Osteoblast (primary cell): ENCODE measurements at regions not wholly inside any gene's neighbourhood (a gene's known extent, or its start where the extent isn't known, plus 50 kb on each side); places are given as distances from the start of the nearest gene placed in this dataset.
A peak's percentile ranks its signal among the peaks of the same experiment; 100 is the strongest.

Experiments used
- DNase-seq: peaks from one replicate; pipeline ENCODE4 v3.0.0; 2011; ENCODE audit warnings: low spot score, mixed read lengths; ENCODE audit not compliant: insufficient read length; ENCODE audit errors: missing footprints
- H2AFZ ChIP-seq: 2 replicates; pipeline ENCODE4 v1.6.0; 2011; ENCODE audit warnings: mild to moderate bottlenecking, low read length
- H3K27ac ChIP-seq: 2 replicates; pipeline ENCODE4 v1.5.1; 2011; ENCODE audit warnings: mild to moderate bottlenecking, low read depth, low read length, moderate library complexity
- H3K27me3 ChIP-seq: 2 replicates; pipeline ENCODE4 v1.6.0; 2012; ENCODE audit warnings: mild to moderate bottlenecking, control low read depth, inconsistent platforms, low read length, moderate library complexity; ENCODE audit not compliant: insufficient read depth
- H3K36me3 ChIP-seq: 2 replicates; pipeline ENCODE4 v1.5.1; 2011; ENCODE audit warnings: mild to moderate bottlenecking, low read length, control low read depth, moderate library complexity; ENCODE audit not compliant: insufficient read depth
- H3K4me1 ChIP-seq: 2 replicates; pipeline ENCODE4 v1.5.1; 2011; ENCODE audit warnings: mild to moderate bottlenecking, low read length, control low read depth, moderate library complexity; ENCODE audit not compliant: insufficient read depth
- H3K4me2 ChIP-seq: 2 replicates; pipeline ENCODE4 v1.6.0; 2011; ENCODE audit warnings: mild to moderate bottlenecking, low read length; ENCODE audit not compliant: insufficient read depth
- H3K4me3 ChIP-seq: fragments of 200-600 bp; sonication (generic); 3 replicates; pipeline ENCODE4 v1.5.1; 2012; ENCODE audit warnings: mild to moderate bottlenecking, low read length, inconsistent platforms; ENCODE audit not compliant: insufficient read depth
- H3K79me2 ChIP-seq: 2 replicates; pipeline ENCODE4 v1.6.0; 2012; ENCODE audit warnings: mild to moderate bottlenecking, low read length, control low read depth, inconsistent platforms; ENCODE audit not compliant: insufficient read depth
- H3K9me3 ChIP-seq: 2 replicates; pipeline ENCODE4 v1.5.1; 2011; ENCODE audit warnings: low read depth, low read length, control low read depth
- H4K20me1 ChIP-seq: 2 replicates; pipeline ENCODE4 v1.6.0; 2012; ENCODE audit warnings: mild to moderate bottlenecking, low read length, control low read depth; ENCODE audit not compliant: insufficient read depth
- CTCF ChIP-seq: IDR thresholded peaks from 2 replicates; pipeline ENCODE4 v1.5.1; 2011; ENCODE audit warnings: mild to moderate bottlenecking, low read depth, low read length, moderate library complexity; ENCODE audit errors: extremely low read depth

GRCh38 chr7:136259074-136259473 lies 281.9 kb upstream of the MTPN start:
- H3K4me1 ChIP-seq = no peaks in the 10 kb centered on the region
- no peaks in the 10 kb centered on the region for H4K20me1 ChIP-seq
- H3K79me2 ChIP-seq = no peaks in the 10 kb centered on the region
- no peaks in the 10 kb centered on the region for H3K36me3 ChIP-seq
- H3K4me2 ChIP-seq = no peak overlapping the region
- H3K9me3 ChIP-seq = peaks cover 1% of the 10 kb centered on the region
- no peak for TF ChIP-seq CTCF
- no peaks in the 10 kb centered on the region for H3K27me3 ChIP-seq
- H2AFZ ChIP-seq = no peak overlapping the region
- peak; percentile 15 for DNase-seq
- no peak overlapping the region for H3K4me3 ChIP-seq
- no peak overlapping the region for H3K27ac ChIP-seq

- Histone ChIP-seq H3K9me3 (no peaks in the 10 kb centered on the region), H4K20me1 (no peaks in the 10 kb centered on the region), H3K27ac (no peak overlapping the region), H3K4me3 (no peak overlapping the region), H3K27me3 (no peaks in the 10 kb centered on the region), H3K79me2 (no peaks in the 10 kb centered on the region), H2AFZ (no peak overlapping the region), H3K36me3 (no peaks in the 10 kb centered on the region), H3K4me2 (no peak overlapping the region), H3K4me1 (no peaks in the 10 kb centered on the region)
- no peak for DNase-seq
- TF ChIP-seq CTCF = no peak
These were observed 279.3 kb upstream of the MTPN start for GRCh38 chr7:136256491-136256890.

GRCh38 chr7:136254148-136254547 lies 277.0 kb upstream of the MTPN start:
- no peak overlapping the region for H3K4me2 ChIP-seq
- no peaks in the 10 kb centered on the region for H3K27me3 ChIP-seq
- TF ChIP-seq CTCF = no peak
- H2AFZ ChIP-seq = no peak overlapping the region
- no peaks in the 10 kb centered on the region for H3K79me2 ChIP-seq
- H3K9me3 ChIP-seq = no peaks in the 10 kb centered on the region
- H3K4me1 ChIP-seq = no peaks in the 10 kb centered on the region
- DNase-seq = no peak
- H3K36me3 ChIP-seq = no peaks in the 10 kb centered on the region
- no peak overlapping the region for H3K27ac ChIP-seq
- no peak overlapping the region for H3K4me3 ChIP-seq
- H4K20me1 ChIP-seq = no peaks in the 10 kb centered on the region

GRCh38 chr7:136251826-136252225 lies 274.7 kb upstream of the MTPN start:
- H3K4me1 ChIP-seq = no peaks in the 10 kb centered on the region
- H3K27me3 ChIP-seq = no peaks in the 10 kb centered on the region
- H3K4me2 ChIP-seq = no peak overlapping the region
- no peaks in the 10 kb centered on the region for H3K79me2 ChIP-seq
- H3K36me3 ChIP-seq = no peaks in the 10 kb centered on the region
- H4K20me1 ChIP-seq = no peaks in the 10 kb centered on the region
- DNase-seq = no peak
- H3K27ac ChIP-seq = no peak overlapping the region
- no peak overlapping the region for H2AFZ ChIP-seq
- H3K4me3 ChIP-seq = no peak overlapping the region
- no peak for TF ChIP-seq CTCF
- H3K9me3 ChIP-seq = no peaks in the 10 kb centered on the region
